B cell (primary cell): ENCODE measurements at regions not wholly inside any gene's neighbourhood (a gene's known extent, or its start where the extent isn't known, plus 50 kb on each side); places are given as distances from the start of the nearest gene placed in this dataset.

Experiments
- EZH2 ChIP-seq: IDR thresholded peaks from 2 replicates; pipeline ENCODE4 v1.6.1; 2012; ENCODE audit warnings: borderline replicate concordance, low read depth, mild to moderate bottlenecking, moderate library complexity, low read length; ENCODE audit not compliant: insufficient read depth, poor library complexity, severe bottlenecking
- TF ChIP-seq, protein P1 (sequence below): fragments of 200-600 bp; IDR thresholded peaks from one replicate; pipeline ENCODE4 v1.8.0; 2022; ENCODE audit warnings: antibody characterized with exemption, mild to moderate bottlenecking

GRCh38 chr10:52615756-52616394 lies 156.7 kb downstream of the MBL2 start:
- TF ChIP-seq, protein P1, sequence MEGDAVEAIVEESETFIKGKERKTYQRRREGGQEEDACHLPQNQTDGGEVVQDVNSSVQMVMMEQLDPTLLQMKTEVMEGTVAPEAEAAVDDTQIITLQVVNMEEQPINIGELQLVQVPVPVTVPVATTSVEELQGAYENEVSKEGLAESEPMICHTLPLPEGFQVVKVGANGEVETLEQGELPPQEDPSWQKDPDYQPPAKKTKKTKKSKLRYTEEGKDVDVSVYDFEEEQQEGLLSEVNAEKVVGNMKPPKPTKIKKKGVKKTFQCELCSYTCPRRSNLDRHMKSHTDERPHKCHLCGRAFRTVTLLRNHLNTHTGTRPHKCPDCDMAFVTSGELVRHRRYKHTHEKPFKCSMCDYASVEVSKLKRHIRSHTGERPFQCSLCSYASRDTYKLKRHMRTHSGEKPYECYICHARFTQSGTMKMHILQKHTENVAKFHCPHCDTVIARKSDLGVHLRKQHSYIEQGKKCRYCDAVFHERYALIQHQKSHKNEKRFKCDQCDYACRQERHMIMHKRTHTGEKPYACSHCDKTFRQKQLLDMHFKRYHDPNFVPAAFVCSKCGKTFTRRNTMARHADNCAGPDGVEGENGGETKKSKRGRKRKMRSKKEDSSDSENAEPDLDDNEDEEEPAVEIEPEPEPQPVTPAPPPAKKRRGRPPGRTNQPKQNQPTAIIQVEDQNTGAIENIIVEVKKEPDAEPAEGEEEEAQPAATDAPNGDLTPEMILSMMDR: no peak
- TF ChIP-seq EZH2: no peak
